ENCODE measurements at regions not wholly inside any gene's neighbourhood (a gene's known extent, or its start where the extent isn't known, plus 50 kb on each side); places are given as distances from the start of the nearest gene placed in this dataset.

DNA sequence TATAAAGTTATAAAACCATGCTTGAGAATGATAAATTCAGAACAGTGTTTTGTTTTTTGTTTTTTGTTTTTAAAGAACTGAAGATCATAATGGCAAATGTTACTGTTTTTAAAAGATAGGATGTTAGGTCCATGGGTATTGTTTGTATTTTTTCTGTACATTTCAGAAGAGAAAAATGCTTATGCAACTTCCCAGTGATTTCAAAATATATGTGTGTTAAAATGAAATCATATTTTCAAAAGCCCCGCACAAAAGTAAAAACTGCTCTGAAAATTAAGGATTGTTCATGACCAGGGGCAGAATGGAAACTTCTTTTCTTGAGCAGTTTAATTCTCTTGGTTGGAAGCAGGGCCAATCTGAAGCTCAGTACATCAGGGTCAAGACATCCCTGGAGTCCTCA lies 109.2 kb upstream of the SIRPG start:
- Mint-ChIP-seq H3K27ac (peak overlapping the region in 1 of 3 donors; percentile 9), H3K4me3 (no peak overlapping the region), H3K9me3 (no peaks in the 10 kb centered on the region), H3K27me3 (peaks cover 7% of the 10 kb centered on the region), H3K4me1 (peaks cover 0 to 2% (median under 1%) of the 10 kb centered on the region in 4 donors), H3K36me3 (no peaks in the 10 kb centered on the region)
- DNase-seq (no peak), ATAC-seq (ENCODE audit: low read depth in 2 of 2) (no peak)
- H3K27me3 ChIP-seq (ENCODE audit: control insufficient read depth, insufficient read depth, low read length) = peaks cover 5% of the 10 kb centered on the region
- no peaks in the 10 kb centered on the region for H3K4me1 ChIP-seq (ENCODE audit: control insufficient read depth, insufficient read depth, low read length, poor library complexity, severe bottlenecking)
- no peaks in the 10 kb centered on the region for H3K9me3 ChIP-seq (ENCODE audit: control insufficient read depth in 2 of 2, low read length in 2 of 2)
- H3K4me3 ChIP-seq (ENCODE audit: low read depth, low read length) = no peak overlapping the region
- no peaks in the 10 kb centered on the region for H3K36me3 ChIP-seq (ENCODE audit: control insufficient read depth, insufficient read depth, low read length)
- no peak overlapping the region for H3K27ac ChIP-seq (ENCODE audit: insufficient read depth, low read length, poor library complexity, severe bottlenecking)

DNA sequence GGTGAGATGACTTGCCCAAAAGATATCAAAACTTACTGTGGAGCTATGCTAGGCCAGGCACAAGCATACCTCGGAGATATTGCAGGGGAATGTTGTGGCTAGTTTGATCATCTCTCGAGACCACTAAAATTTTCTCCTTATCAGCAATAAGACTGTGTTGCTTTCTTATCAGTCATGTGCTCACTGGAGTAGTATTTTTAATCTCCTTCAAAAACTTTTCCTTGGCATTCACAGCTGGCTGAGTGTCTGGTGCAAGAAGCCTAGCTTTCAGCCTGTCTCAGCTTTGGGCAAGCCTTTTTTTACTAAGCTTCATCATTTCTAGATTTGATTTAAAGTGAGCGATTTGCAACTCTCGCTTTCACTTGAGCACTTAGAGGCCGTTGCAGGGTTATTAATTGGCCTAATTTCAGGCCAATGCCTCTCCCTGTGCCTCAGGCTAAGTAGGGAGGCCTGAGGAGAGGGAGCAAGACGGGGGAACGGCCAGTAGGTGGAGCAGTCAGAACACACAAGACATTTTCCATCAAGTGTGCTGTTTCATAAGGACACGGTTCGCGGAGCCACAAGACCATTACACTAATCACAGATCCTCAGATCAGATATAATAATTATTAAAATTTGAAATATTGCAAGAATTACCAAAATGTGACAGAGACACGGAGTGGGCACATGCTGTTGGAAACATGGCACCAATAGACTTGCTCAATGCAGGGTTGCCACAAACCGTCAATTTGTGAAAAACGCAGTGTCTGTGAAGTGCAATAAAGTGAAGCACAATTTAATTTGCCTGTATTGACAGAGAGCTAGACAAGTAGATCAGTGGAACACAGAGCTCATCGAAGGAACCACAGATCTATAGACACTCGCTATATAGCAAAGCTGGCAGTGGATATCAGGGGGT lies 106.8 kb upstream of the SIRPG start:
- peaks cover 0 to 2% (median under 1%) of the 10 kb centered on the region in 4 donors for H3K4me1 Mint-ChIP-seq
- no peaks in the 10 kb centered on the region for H3K4me1 ChIP-seq (ENCODE audit: control insufficient read depth, insufficient read depth, low read length, poor library complexity, severe bottlenecking)
- H3K36me3 Mint-ChIP-seq = no peaks in the 10 kb centered on the region
- no peaks in the 10 kb centered on the region for H3K36me3 ChIP-seq (ENCODE audit: control insufficient read depth, insufficient read depth, low read length)
- H3K4me3 Mint-ChIP-seq = peak overlapping the region in 1 of 4 donors; percentile 45
- H3K9me3 ChIP-seq (ENCODE audit: control insufficient read depth in 2 of 2, low read length in 2 of 2) = no peaks in the 10 kb centered on the region
- DNase-seq = peak; percentile 32 to 78 (median 55)
- H3K27ac Mint-ChIP-seq = peak overlapping the region in 1 of 3 donors; percentile 23
- no peaks in the 10 kb centered on the region for H3K9me3 Mint-ChIP-seq
- H3K4me3 ChIP-seq (ENCODE audit: low read depth, low read length) = no peak overlapping the region
- H3K27ac ChIP-seq (ENCODE audit: insufficient read depth, low read length, poor library complexity, severe bottlenecking) = no peak overlapping the region
- no peaks in the 10 kb centered on the region for H3K27me3 ChIP-seq (ENCODE audit: control insufficient read depth, insufficient read depth, low read length)
- ATAC-seq (ENCODE audit: low read depth in 2 of 2) = peak; percentile 71 to 73
- peaks cover 10% of the 10 kb centered on the region for H3K27me3 Mint-ChIP-seq

DNA sequence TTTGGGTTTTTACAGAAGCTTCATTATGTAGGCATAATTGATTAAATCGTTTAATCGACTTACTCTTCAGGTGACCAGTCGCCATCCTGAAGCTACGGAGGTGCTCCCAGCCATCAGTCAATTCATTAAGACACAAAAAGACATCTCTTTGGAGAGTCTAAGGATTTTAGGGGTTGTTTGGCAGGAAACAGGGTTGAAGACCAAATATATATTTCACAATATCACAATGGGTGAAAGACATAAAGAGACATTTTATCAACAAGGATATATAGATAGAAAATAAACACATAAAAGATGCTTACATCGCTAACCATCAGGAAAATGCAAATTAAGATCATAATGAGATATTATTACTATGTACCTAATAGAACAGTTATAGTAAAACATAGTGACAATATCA lies 104.0 kb upstream of the SIRPG start:
- no peak overlapping the region for H3K4me3 Mint-ChIP-seq
- H3K9me3 Mint-ChIP-seq = peaks cover 0 to 2% (median 0%) of the 10 kb centered on the region in 7 donors
- H3K27ac Mint-ChIP-seq = no peak overlapping the region
- no peaks in the 10 kb centered on the region for H3K36me3 Mint-ChIP-seq
- Histone ChIP-seq H3K27me3 (ENCODE audit: control insufficient read depth, insufficient read depth, low read length) (no peaks in the 10 kb centered on the region), H3K27ac (ENCODE audit: insufficient read depth, low read length, poor library complexity, severe bottlenecking) (no peak overlapping the region), H3K9me3 (ENCODE audit: control insufficient read depth in 2 of 2, low read length in 2 of 2) (no peaks in the 10 kb centered on the region), H3K36me3 (ENCODE audit: control insufficient read depth, insufficient read depth, low read length) (no peaks in the 10 kb centered on the region), H3K4me3 (ENCODE audit: low read depth, low read length) (no peak overlapping the region), H3K4me1 (ENCODE audit: control insufficient read depth, insufficient read depth, low read length, poor library complexity, severe bottlenecking) (no peaks in the 10 kb centered on the region)
- peaks cover 0 to 5% (median 2%) of the 10 kb centered on the region in 4 donors for H3K4me1 Mint-ChIP-seq
- H3K27me3 Mint-ChIP-seq = peaks cover 10% of the 10 kb centered on the region
- ATAC-seq (ENCODE audit: low read depth in 2 of 2) (no peak), DNase-seq (no peak)

DNA sequence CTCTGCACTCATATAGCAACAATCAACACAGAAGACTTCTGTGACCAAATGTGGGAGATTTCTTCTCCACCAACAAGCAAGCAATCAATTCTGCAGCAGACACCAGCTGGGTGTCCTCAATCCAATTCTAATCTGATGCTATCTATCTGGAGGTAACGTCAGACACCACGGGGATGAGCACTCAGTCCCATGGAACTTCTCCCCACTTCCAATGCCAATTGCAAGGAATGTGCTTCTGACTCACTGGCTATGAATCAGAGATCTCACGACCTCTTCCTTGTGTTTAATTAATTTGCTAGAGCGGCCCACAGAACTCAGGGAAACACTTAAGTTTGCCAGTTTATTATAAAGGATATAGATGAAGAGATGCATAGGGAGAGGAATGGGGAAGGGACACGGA lies 103.5 kb upstream of the SIRPG start:
- Mint-ChIP-seq H3K27me3 (peaks cover 5% of the 10 kb centered on the region), H3K4me3 (no peak overlapping the region), H3K36me3 (no peaks in the 10 kb centered on the region), H3K27ac (no peak overlapping the region), H3K4me1 (peaks cover 0 to 5% (median 2%) of the 10 kb centered on the region in 4 donors), H3K9me3 (peaks cover 0 to 2% (median 0%) of the 10 kb centered on the region in 7 donors)
- Histone ChIP-seq H3K4me1 (ENCODE audit: control insufficient read depth, insufficient read depth, low read length, poor library complexity, severe bottlenecking) (no peaks in the 10 kb centered on the region), H3K36me3 (ENCODE audit: control insufficient read depth, insufficient read depth, low read length) (no peaks in the 10 kb centered on the region), H3K27me3 (ENCODE audit: control insufficient read depth, insufficient read depth, low read length) (no peaks in the 10 kb centered on the region), H3K4me3 (ENCODE audit: low read depth, low read length) (no peak overlapping the region), H3K9me3 (ENCODE audit: control insufficient read depth in 2 of 2, low read length in 2 of 2) (no peaks in the 10 kb centered on the region), H3K27ac (ENCODE audit: insufficient read depth, low read length, poor library complexity, severe bottlenecking) (no peak overlapping the region)
- DNase-seq (no peak), ATAC-seq (ENCODE audit: low read depth in 2 of 2) (no peak)

DNA sequence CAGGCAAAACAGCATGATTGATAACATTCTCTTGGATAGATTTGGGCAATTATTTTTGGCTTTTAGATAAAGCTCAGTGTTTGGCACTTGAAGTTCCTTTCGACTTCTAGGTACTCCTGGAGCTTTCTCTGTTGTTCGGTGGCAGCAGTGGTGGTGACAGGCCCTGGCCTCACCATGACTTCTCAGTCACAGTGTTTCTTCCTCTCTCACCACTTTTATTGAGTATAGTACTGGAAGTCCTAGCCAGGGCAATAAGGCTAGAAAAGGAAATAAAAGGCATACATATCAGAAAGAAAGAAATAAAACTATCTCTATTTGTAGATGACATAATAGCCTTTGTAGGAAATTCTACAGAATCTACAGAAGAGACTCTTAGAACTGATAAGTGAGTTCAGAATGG lies 101.2 kb upstream of the SIRPG start:
- H3K27ac Mint-ChIP-seq = peak overlapping the region in 1 of 3 donors; percentile 53
- no peak overlapping the region for H3K27ac ChIP-seq (ENCODE audit: insufficient read depth, low read length, poor library complexity, severe bottlenecking)
- ATAC-seq (ENCODE audit: low read depth in 2 of 2) = no peak
- H3K4me3 ChIP-seq (ENCODE audit: low read depth, low read length) = no peak overlapping the region
- peaks cover 5 to 13% (median 8%) of the 10 kb centered on the region in 4 donors for H3K4me1 Mint-ChIP-seq
- H3K9me3 Mint-ChIP-seq = peaks cover 0 to 2% (median 0%) of the 10 kb centered on the region in 7 donors
- no peaks in the 10 kb centered on the region for H3K27me3 ChIP-seq (ENCODE audit: control insufficient read depth, insufficient read depth, low read length)
- no peak overlapping the region for H3K4me3 Mint-ChIP-seq
- no peaks in the 10 kb centered on the region for H3K9me3 ChIP-seq (ENCODE audit: control insufficient read depth in 2 of 2, low read length in 2 of 2)
- DNase-seq = no peak
- H3K36me3 Mint-ChIP-seq = no peaks in the 10 kb centered on the region
- H3K27me3 Mint-ChIP-seq = peaks cover 10% of the 10 kb centered on the region
- no peaks in the 10 kb centered on the region for H3K4me1 ChIP-seq (ENCODE audit: control insufficient read depth, insufficient read depth, low read length, poor library complexity, severe bottlenecking)
- H3K36me3 ChIP-seq (ENCODE audit: control insufficient read depth, insufficient read depth, low read length) = no peaks in the 10 kb centered on the region

DNA sequence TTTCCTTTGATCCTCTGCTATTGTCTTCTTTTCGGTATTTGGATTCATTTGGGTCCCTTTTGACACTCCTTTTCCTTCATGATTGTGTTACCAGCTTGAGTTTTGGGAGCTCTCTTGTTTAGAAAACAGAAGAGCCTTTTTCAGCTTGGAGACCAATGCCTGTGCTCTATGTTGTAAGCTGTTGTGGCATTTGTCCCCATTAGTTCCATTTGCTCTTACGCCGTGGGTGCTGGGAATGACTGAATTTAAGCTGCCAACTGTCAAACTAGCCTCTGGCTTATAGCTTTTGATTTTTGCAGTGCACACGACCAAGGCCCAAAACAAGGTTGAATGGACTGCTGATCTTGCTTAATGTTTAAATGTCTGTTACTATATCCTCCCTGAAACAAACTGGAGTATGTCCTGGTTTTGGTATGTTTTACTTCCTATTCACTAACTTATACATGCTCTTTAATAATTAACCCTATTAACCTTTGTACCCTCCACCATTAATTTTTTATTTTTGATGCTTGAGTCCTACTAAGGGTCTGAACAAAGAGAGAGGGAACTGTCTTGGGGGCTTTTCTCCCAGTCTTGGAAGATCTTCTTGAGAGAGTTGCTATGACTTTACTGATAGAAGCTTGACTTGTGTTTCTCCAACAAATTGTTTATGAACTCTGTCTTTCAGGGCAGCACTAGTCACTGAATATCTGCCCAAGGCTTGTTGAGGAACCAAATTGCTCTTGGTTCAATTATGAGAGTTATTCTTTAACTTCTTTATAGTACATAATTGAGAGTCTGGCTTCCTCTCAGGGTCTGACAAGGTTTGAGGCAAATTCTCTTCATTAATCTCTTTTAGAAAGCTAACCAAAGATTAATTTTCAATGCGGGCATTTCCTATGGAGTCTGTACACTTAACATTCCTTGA lies 100.3 kb upstream of the SIRPG start:
- H3K27ac Mint-ChIP-seq = no peak overlapping the region
- no peak overlapping the region for H3K27ac ChIP-seq (ENCODE audit: insufficient read depth, low read length, poor library complexity, severe bottlenecking)
- H3K4me3 ChIP-seq (ENCODE audit: low read depth, low read length) = no peak overlapping the region
- no peaks in the 10 kb centered on the region for H3K36me3 ChIP-seq (ENCODE audit: control insufficient read depth, insufficient read depth, low read length)
- no peaks in the 10 kb centered on the region for H3K9me3 ChIP-seq (ENCODE audit: control insufficient read depth in 2 of 2, low read length in 2 of 2)
- peaks cover 6 to 13% (median 8%) of the 10 kb centered on the region in 4 donors for H3K4me1 Mint-ChIP-seq
- H3K4me3 Mint-ChIP-seq = no peak overlapping the region
- H3K36me3 Mint-ChIP-seq = no peaks in the 10 kb centered on the region
- peaks cover 0 to 2% (median 0%) of the 10 kb centered on the region in 7 donors for H3K9me3 Mint-ChIP-seq
- H3K27me3 Mint-ChIP-seq = peaks cover 10% of the 10 kb centered on the region
- ATAC-seq (ENCODE audit: low read depth in 2 of 2) (no peak), DNase-seq (no peak)
- H3K27me3 ChIP-seq (ENCODE audit: control insufficient read depth, insufficient read depth, low read length) = no peaks in the 10 kb centered on the region
- no peaks in the 10 kb centered on the region for H3K4me1 ChIP-seq (ENCODE audit: control insufficient read depth, insufficient read depth, low read length, poor library complexity, severe bottlenecking)

DNA sequence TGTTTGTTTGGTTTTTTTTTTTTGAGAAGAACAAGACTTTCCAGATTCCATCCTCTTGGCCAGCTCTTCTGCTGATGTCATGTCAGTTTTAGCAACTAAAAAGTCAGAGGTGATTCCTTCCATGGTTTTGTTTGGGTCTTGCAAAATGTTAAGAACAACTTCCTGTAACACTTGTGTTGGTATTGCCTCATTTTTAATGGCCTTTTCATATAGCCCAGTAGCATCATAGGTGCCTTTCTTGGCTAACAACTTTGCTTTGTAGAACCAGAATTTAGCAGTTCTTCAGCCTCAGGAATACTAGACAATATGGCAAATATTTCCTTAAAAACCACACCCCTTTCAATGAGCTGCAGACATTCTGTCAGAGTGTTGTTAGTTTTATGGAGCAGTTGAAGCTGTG lies 99.5 kb upstream of the SIRPG start:
- no peak overlapping the region for H3K27ac ChIP-seq (ENCODE audit: insufficient read depth, low read length, poor library complexity, severe bottlenecking)
- H3K27ac Mint-ChIP-seq = no peak overlapping the region
- peaks cover 6 to 13% (median 8%) of the 10 kb centered on the region in 4 donors for H3K4me1 Mint-ChIP-seq
- DNase-seq = no peak
- no peak overlapping the region for H3K4me3 ChIP-seq (ENCODE audit: low read depth, low read length)
- peaks cover 0 to 2% of the 10 kb centered on the region in 2 experiments for H3K9me3 ChIP-seq (ENCODE audit: control insufficient read depth in 2 of 2, low read length in 2 of 2)
- no peaks in the 10 kb centered on the region for H3K36me3 Mint-ChIP-seq
- no peaks in the 10 kb centered on the region for H3K36me3 ChIP-seq (ENCODE audit: control insufficient read depth, insufficient read depth, low read length)
- H3K4me3 Mint-ChIP-seq = no peak overlapping the region
- H3K4me1 ChIP-seq (ENCODE audit: control insufficient read depth, insufficient read depth, low read length, poor library complexity, severe bottlenecking) = no peaks in the 10 kb centered on the region
- H3K9me3 Mint-ChIP-seq = peaks cover 0 to 8% (median 1%) of the 10 kb centered on the region in 7 donors
- H3K27me3 ChIP-seq (ENCODE audit: control insufficient read depth, insufficient read depth, low read length) = no peaks in the 10 kb centered on the region
- no peak for ATAC-seq (ENCODE audit: low read depth in 2 of 2)
- peaks cover 10% of the 10 kb centered on the region for H3K27me3 Mint-ChIP-seq

Measured in CD4-positive, CD25-positive, alpha-beta regulatory T cell (primary cell).